H4 (cell line): ENCODE measurements at regions not wholly inside any gene's neighbourhood (a gene's known extent, or its start where the extent isn't known, plus 50 kb on each side); places are given as distances from the start of the nearest gene placed in this dataset.
A peak's percentile ranks its signal among the peaks of the same experiment; 100 is the strongest.

ENCODE experiments used
- DNase-seq: peaks from one replicate; pipeline ENCODE4 v3.0.0-alpha.2; 2015; ENCODE audit warnings: low spot score

- DNase-seq = no peak
Measured at GRCh38 chr9:14432666-14433350, 118.9 kb upstream of the NFIB start.

- DNase-seq = peak; percentile 62
Measured at GRCh38 chr9:14428781-14429230, 114.9 kb upstream of the NFIB start.

- no peak for DNase-seq
Measured at GRCh38 chr9:14427419-14427818, 113.5 kb upstream of the NFIB start.

GRCh38 chr9:14424983-14425382 is 111.0 kb upstream of the NFIB start:
- DNase-seq = no peak

GRCh38 chr9:14424289-14424688 is 110.3 kb upstream of the NFIB start:
- DNase-seq = no peak

GRCh38 chr9:14423815-14424261 is 109.9 kb upstream of the NFIB start:
- no peak for DNase-seq

- no peak for DNase-seq
Measured at GRCh38 chr9:14421291-14421690, 107.3 kb upstream of the NFIB start.

GRCh38 chr9:14418941-14419937 is 105.3 kb upstream of the NFIB start:
- DNase-seq = no peak

- DNase-seq = no peak
Measured at GRCh38 chr9:14418301-14418940, 104.5 kb upstream of the NFIB start.

GRCh38 chr9:14417237-14417636 is 103.3 kb upstream of the NFIB start:
- DNase-seq = no peak

- peak; percentile 87 for DNase-seq
Measured at GRCh38 chr9:14415947-14416346, 102.0 kb upstream of the NFIB start.

- DNase-seq = no peak
Measured at GRCh38 chr9:14413812-14414211, 99.9 kb upstream of the NFIB start.

- peak; percentile 16 for DNase-seq
Measured at GRCh38 chr9:14412775-14413174, 98.8 kb upstream of the NFIB start.

- DNase-seq = no peak
Measured at GRCh38 chr9:14406463-14406862, 92.5 kb upstream of the NFIB start.

- DNase-seq = no peak
Measured at GRCh38 chr9:14405176-14405706, 91.3 kb upstream of the NFIB start.

- DNase-seq = no peak
Measured at GRCh38 chr9:14403081-14403480, 89.1 kb upstream of the NFIB start.

GRCh38 chr9:14402583-14402982 is 88.6 kb upstream of the NFIB start:
- no peak for DNase-seq

GRCh38 chr9:14401911-14402310 is 88.0 kb upstream of the NFIB start:
- no peak for DNase-seq

GRCh38 chr9:14400658-14400995 is 86.7 kb upstream of the NFIB start:
- DNase-seq = peak; percentile 73

- no peak for DNase-seq
Measured at GRCh38 chr9:14399756-14400657, 86.1 kb upstream of the NFIB start.

GRCh38 chr9:14398473-14398872 is 84.5 kb upstream of the NFIB start:
- DNase-seq = no peak
